ENCODE measurements at regions not wholly inside any gene's neighbourhood (a gene's known extent, or its start where the extent isn't known, plus 50 kb on each side); places are given as distances from the start of the nearest gene placed in this dataset.

- Histone ChIP-seq H3K9me3 (replicated peaks; ENCODE audit: control insufficient read depth, insufficient read depth, low read length) (no peaks in the 10 kb centered on the region), H3K9me1 (replicated peaks; ENCODE audit: control insufficient read depth, extremely low read depth, insufficient read depth, low read length) (no peaks in the 10 kb centered on the region), H3K4me1 (ENCODE audit: control insufficient read depth, extremely low read depth, insufficient read depth, low read length) (no peaks in the 10 kb centered on the region), H2AFZ (ENCODE audit: low read depth, low read length) (no peak overlapping the region), H3K9ac (replicated peaks; ENCODE audit: extremely low read depth, insufficient read depth, low read length) (no peak overlapping the region), H3K27ac (ENCODE audit: insufficient read depth, low read depth, low read length) (no peak overlapping the region), H4K20me1 (replicated peaks; ENCODE audit: control insufficient read depth, extremely low read depth, insufficient read depth, low read length) (no peaks in the 10 kb centered on the region), H3K4me2 (ENCODE audit: insufficient read depth, low read length) (no peak overlapping the region), H3K36me3 (ENCODE audit: control insufficient read depth in 2 of 2, extremely low read depth in 1 of 2, insufficient read depth in 2 of 2, low read length in 2 of 2) (no peaks in the 10 kb centered on the region), H3K4me3 (replicated peaks in 1 of 3; ENCODE audit: insufficient read depth in 1 of 3, low read depth in 1 of 3, low read length in 3 of 3) (no peak overlapping the region), H3K79me2 (ENCODE audit: control insufficient read depth, insufficient read depth, low read length) (no peaks in the 10 kb centered on the region), H3K27me3 (ENCODE audit: control insufficient read depth in 2 of 2, insufficient read depth in 2 of 2, low read length in 2 of 2) (no peaks in the 10 kb centered on the region)
- intact Hi-C loops (cut with micrococcal nuclease) = no loop called here
- dilution Hi-C loops (cut with MboI; ENCODE audit: extremely low pct_ligation_motif_present, low sequenced_read_pairs) = no loop called here
- TF ChIP-seq, protein P1, sequence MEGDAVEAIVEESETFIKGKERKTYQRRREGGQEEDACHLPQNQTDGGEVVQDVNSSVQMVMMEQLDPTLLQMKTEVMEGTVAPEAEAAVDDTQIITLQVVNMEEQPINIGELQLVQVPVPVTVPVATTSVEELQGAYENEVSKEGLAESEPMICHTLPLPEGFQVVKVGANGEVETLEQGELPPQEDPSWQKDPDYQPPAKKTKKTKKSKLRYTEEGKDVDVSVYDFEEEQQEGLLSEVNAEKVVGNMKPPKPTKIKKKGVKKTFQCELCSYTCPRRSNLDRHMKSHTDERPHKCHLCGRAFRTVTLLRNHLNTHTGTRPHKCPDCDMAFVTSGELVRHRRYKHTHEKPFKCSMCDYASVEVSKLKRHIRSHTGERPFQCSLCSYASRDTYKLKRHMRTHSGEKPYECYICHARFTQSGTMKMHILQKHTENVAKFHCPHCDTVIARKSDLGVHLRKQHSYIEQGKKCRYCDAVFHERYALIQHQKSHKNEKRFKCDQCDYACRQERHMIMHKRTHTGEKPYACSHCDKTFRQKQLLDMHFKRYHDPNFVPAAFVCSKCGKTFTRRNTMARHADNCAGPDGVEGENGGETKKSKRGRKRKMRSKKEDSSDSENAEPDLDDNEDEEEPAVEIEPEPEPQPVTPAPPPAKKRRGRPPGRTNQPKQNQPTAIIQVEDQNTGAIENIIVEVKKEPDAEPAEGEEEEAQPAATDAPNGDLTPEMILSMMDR (IDR thresholded peaks at IDR 0.05; ENCODE audit: extremely low read depth in 1 of 2, insufficient read depth in 1 of 2, low read depth in 1 of 2, low read length in 2 of 2) = no peak
- TF ChIP-seq MAX (IDR thresholded peaks at IDR 0.05; ENCODE audit: insufficient read depth, insufficient read length) = no peak
- ChIA-PET POLR2A (no interaction called here), CTCF (no interaction called here)
- DNase-seq (ENCODE audit: low read depth, low spot score) (no peak), FAIRE-seq (no peak)
- BruUV-seq (replicated peaks) = no TSS peak
Observed at GRCh38 chr4:8699063-8699385, 106.5 kb downstream of the CPZ start.

- ChIA-PET CTCF (no interaction called here), POLR2A (no interaction called here)
- H3K27me3 ChIP-seq (ENCODE audit: control insufficient read depth in 2 of 2, insufficient read depth in 2 of 2, low read length in 2 of 2) = no peaks in the 10 kb centered on the region
- no TSS peak for BruUV-seq (replicated peaks)
- no peak overlapping the region for H3K9ac ChIP-seq (replicated peaks; ENCODE audit: extremely low read depth, insufficient read depth, low read length)
- intact Hi-C loops (cut with micrococcal nuclease) = no loop called here
- H4K20me1 ChIP-seq (replicated peaks; ENCODE audit: control insufficient read depth, extremely low read depth, insufficient read depth, low read length) = no peaks in the 10 kb centered on the region
- dilution Hi-C loops (cut with MboI; ENCODE audit: extremely low pct_ligation_motif_present, low sequenced_read_pairs) = no loop called here
- H3K9me3 ChIP-seq (replicated peaks; ENCODE audit: control insufficient read depth, insufficient read depth, low read length) = no peaks in the 10 kb centered on the region
- DNase-seq (ENCODE audit: low read depth, low spot score) = no peak
- H3K9me1 ChIP-seq (replicated peaks; ENCODE audit: control insufficient read depth, extremely low read depth, insufficient read depth, low read length) = no peaks in the 10 kb centered on the region
- no peak overlapping the region for H2AFZ ChIP-seq (ENCODE audit: low read depth, low read length)
- H3K36me3 ChIP-seq (ENCODE audit: control insufficient read depth in 2 of 2, extremely low read depth in 1 of 2, insufficient read depth in 2 of 2, low read length in 2 of 2) = no peaks in the 10 kb centered on the region
- no peak overlapping the region for H3K4me3 ChIP-seq (replicated peaks in 1 of 3; ENCODE audit: insufficient read depth in 1 of 3, low read depth in 1 of 3, low read length in 3 of 3)
- no peaks in the 10 kb centered on the region for H3K4me1 ChIP-seq (ENCODE audit: control insufficient read depth, extremely low read depth, insufficient read depth, low read length)
- no peak overlapping the region for H3K27ac ChIP-seq (ENCODE audit: insufficient read depth, low read depth, low read length)
- no peaks in the 10 kb centered on the region for H3K79me2 ChIP-seq (ENCODE audit: control insufficient read depth, insufficient read depth, low read length)
- no peak for FAIRE-seq
- TF ChIP-seq, protein P1 (IDR thresholded peaks at IDR 0.05; ENCODE audit: extremely low read depth in 1 of 2, insufficient read depth in 1 of 2, low read depth in 1 of 2, low read length in 2 of 2) = no peak
- TF ChIP-seq MAX (IDR thresholded peaks at IDR 0.05; ENCODE audit: insufficient read depth, insufficient read length) (no peak), JUN (IDR thresholded peaks at IDR 0.05; ENCODE audit: borderline replicate concordance, insufficient read depth, insufficient read length, low read depth) (no peak), FOS (IDR thresholded peaks at IDR 0.05; ENCODE audit: borderline replicate concordance, insufficient read depth, low read length) (no peak), GATA2 (IDR thresholded peaks at IDR 0.05; ENCODE audit: insufficient read depth, insufficient read length, low read depth, low read length) (no peak), EZH2 (IDR thresholded peaks at IDR 0.05; ENCODE audit: borderline replicate concordance, low read depth, low read length, severe bottlenecking) (no peak), POLR2A (IDR thresholded peaks at IDR 0.05; ENCODE audit: low read depth, low read length) (no peak), MYC (IDR thresholded peaks at IDR 0.05; ENCODE audit: low read depth, low read length) (no peak), POLR2AphosphoS5 (IDR thresholded peaks at IDR 0.05; ENCODE audit: insufficient read depth, low read depth, low read length) (no peak)
- no peak overlapping the region for H3K4me2 ChIP-seq (ENCODE audit: insufficient read depth, low read length)
Observed at GRCh38 chr4:8698341-8699062, 105.9 kb downstream of the CPZ start.
